ENCODE measurements at regions not wholly inside any gene's neighbourhood (a gene's known extent, or its start where the extent isn't known, plus 50 kb on each side); places are given as distances from the start of the nearest gene placed in this dataset.

DNA sequence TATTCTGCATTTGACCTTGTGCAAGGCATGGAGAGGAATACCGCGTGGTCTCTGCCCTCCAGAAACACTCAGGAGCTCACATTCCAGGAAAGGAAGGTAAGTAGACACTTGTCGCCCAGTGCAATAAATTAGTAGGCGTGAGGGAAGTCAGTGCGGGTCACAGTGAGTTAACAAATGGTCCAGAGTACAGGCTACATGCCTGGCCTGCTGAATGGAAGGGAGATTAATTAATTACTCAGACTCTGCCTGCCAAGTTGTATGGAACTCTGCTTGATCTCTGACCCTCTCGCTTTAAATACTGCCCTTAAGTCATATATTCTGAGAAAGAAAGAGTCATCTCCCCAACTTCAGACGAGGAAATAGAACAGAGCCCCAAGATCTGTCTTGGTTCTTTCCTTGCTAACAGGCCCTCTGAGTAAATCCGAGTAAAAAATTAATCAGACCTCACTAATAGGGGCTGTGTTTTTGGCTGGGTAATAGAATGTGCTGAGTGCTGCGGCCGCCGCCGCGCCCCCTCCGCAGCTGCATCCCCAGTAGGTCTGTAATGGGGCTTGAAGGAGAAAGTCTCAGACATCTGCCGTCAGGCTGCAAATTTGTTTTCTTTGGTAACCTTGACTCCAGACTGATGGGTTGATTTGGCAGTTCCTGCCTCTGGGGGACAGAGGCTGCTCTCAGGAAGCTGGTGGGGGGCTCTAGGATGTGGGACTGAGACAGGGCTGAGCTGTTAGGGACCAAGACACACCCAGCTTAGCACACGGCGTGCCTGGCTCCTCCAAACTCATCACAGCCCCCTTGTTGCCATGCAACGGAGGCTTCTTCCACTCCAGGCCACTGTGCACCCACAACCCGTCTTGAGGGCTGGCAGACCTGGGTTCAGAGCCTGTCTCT lies 144.4 kb downstream of the NSG2 start:
- intact Hi-C loops (cut with DNase I), result no loop called here
- Histone ChIP-seq H3K27ac (peak overlapping the region in 3 of 4 donors; percentile 23 to 46 (median 39)), H3K36me3 (replicated peaks in 1 of 2; ENCODE audit: insufficient read depth in 1 of 2, low read depth in 2 of 2) (no peaks in the 10 kb centered on the region), H3K4me1 (peaks cover 11% of the 10 kb centered on the region), H3K27me3 (no peaks in the 10 kb centered on the region), H3K4me3 (no peak overlapping the region), H3K9me3 (no peaks in the 10 kb centered on the region)
- DNase-seq (peak in 3 of 4 donors; percentile 11 to 39 (median 25)), ATAC-seq (peak; percentile 84)
- TF ChIP-seq, protein P1, sequence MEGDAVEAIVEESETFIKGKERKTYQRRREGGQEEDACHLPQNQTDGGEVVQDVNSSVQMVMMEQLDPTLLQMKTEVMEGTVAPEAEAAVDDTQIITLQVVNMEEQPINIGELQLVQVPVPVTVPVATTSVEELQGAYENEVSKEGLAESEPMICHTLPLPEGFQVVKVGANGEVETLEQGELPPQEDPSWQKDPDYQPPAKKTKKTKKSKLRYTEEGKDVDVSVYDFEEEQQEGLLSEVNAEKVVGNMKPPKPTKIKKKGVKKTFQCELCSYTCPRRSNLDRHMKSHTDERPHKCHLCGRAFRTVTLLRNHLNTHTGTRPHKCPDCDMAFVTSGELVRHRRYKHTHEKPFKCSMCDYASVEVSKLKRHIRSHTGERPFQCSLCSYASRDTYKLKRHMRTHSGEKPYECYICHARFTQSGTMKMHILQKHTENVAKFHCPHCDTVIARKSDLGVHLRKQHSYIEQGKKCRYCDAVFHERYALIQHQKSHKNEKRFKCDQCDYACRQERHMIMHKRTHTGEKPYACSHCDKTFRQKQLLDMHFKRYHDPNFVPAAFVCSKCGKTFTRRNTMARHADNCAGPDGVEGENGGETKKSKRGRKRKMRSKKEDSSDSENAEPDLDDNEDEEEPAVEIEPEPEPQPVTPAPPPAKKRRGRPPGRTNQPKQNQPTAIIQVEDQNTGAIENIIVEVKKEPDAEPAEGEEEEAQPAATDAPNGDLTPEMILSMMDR (IDR thresholded peaks at IDR 0.05), result no peak
- TF ChIP-seq POLR2A (IDR thresholded peaks at IDR 0.05), result no peak
- 26 to 40% methylated on average over 15 to 19 of the region's 19 CpGs for WGBS, 2 donors

DNA sequence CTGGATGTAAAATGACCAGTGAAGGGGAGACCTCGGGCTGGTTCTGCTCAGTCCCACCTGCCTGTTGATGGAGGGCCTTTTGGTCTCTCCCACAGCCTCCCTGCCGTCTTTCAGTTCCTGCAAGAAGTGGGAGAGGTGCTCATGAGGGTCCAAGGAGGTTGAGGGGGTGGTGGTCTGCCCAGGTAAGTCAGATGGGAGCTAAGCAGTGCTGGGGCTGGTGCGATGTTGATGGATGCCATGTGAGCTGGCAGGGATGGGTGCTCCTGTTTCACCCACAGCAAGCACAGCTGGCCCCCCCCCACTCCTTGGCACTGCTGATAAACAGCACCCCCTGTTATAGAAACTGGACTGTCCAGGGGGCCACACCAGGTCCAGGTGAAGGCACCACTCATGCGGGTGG lies 145.6 kb downstream of the NSG2 start:
- no peaks in the 10 kb centered on the region for H3K27me3 ChIP-seq
- no peak overlapping the region for H3K27ac ChIP-seq
- DNase-seq (no peak), ATAC-seq (no peak)
- WGBS, 2 donors, result 66 to 73% methylated on average over 4 of the region's 4 CpGs
- no peaks in the 10 kb centered on the region for H3K36me3 ChIP-seq (replicated peaks in 1 of 2; ENCODE audit: insufficient read depth in 1 of 2, low read depth in 2 of 2)
- intact Hi-C loops (cut with DNase I), result no loop called here
- peaks cover 11% of the 10 kb centered on the region for H3K4me1 ChIP-seq
- TF ChIP-seq POLR2A (IDR thresholded peaks at IDR 0.05), result no peak
- TF ChIP-seq, protein P1 (IDR thresholded peaks at IDR 0.05), result no peak
- no peaks in the 10 kb centered on the region for H3K9me3 ChIP-seq
- H3K4me3 ChIP-seq, result no peak overlapping the region

DNA sequence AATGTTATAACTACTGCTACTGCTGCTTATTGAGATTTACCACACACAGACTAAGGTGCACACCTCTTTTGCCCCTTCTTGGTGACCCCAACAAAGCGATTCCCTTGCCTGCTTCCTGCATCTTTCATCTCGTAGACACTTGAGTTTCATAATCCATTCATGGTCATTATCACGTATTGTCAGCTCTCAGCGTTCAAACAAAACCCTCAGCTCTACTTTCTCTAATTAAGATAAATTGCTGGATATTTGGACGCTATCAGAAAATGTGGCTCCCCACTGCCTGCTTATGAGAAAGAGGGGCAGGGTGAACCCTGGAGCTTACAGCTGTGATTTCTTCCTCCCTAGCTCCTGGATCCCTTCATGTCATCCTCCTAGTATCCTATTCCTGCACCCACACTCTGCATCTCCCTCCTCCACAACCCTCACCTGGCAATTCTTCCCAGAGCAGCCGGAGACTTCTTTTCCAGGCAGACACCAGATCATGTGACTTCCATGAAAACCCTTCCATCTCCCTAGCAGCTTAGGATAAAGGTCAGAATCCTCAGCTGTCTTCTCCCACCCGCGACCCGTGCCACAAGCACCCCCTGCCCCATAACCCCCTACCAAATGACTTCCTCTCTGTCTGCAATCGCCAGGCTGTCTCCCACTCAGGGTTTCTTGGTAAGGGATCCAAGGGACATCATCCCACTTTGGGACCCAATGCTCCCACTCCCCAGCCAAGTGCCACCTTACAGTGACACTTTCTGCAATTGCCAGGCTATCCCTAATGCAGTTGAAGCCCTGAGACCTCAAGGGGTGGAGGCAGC lies 146.5 kb downstream of the NSG2 start:
- 45 to 46% methylated on average over 10 of the region's 10 CpGs for WGBS, 2 donors
- no peak overlapping the region for H3K4me3 ChIP-seq
- H3K27ac ChIP-seq, result no peak overlapping the region

DNA sequence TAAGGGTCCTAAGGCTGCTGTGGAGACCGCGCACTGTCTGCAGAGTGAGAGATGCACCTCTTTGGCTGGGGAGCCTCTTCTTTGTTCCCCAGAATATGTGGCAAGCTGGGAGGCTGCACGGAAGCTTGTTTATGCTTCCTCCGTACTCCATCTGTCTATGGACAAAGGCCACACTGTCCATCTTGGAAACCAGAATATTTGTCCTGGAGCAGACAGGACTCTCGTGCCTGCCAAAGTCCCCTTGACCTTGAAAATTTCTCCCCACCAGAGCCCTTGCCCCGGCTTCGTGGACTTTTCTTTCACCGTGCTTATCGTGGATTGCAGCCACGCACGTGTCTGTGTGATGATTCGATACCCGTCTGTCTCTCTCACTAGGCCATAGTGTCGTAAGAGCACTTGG lies 147.4 kb downstream of the NSG2 start:
- no peaks in the 10 kb centered on the region for H3K9me3 ChIP-seq
- intact Hi-C loops (cut with DNase I), result no loop called here
- no peaks in the 10 kb centered on the region for H3K27me3 ChIP-seq
- peaks cover 11% of the 10 kb centered on the region for H3K4me1 ChIP-seq
- H3K36me3 ChIP-seq (replicated peaks in 1 of 2; ENCODE audit: insufficient read depth in 1 of 2, low read depth in 2 of 2), result no peaks in the 10 kb centered on the region
- no peak for ATAC-seq
- 68 to 73% methylated on average over 14 of the region's 14 CpGs for WGBS, 2 donors
- H3K4me3 ChIP-seq, result no peak overlapping the region
- no peak overlapping the region for H3K27ac ChIP-seq
- TF ChIP-seq, protein P1 (IDR thresholded peaks at IDR 0.05), result no peak
- TF ChIP-seq POLR2A (IDR thresholded peaks at IDR 0.05), result no peak
- DNase-seq, result no peak

More for the DNA sequence above, 146.5 kb downstream of the NSG2 start:
- peaks cover 11% of the 10 kb centered on the region for H3K4me1 ChIP-seq
- DNase-seq, result no peak
- no peak for TF ChIP-seq POLR2A (IDR thresholded peaks at IDR 0.05)
- TF ChIP-seq, protein P1 (IDR thresholded peaks at IDR 0.05), result no peak
- no peak for ATAC-seq
- H3K9me3 ChIP-seq, result no peaks in the 10 kb centered on the region
- intact Hi-C loops (cut with DNase I), result no loop called here
- H3K27me3 ChIP-seq, result no peaks in the 10 kb centered on the region
- H3K36me3 ChIP-seq (replicated peaks in 1 of 2; ENCODE audit: insufficient read depth in 1 of 2, low read depth in 2 of 2), result no peaks in the 10 kb centered on the region

Measured in body of pancreas (tissue), 4 donors.